Activated CD4-positive, alpha-beta T cell treated with anti-CD3 and anti-CD28 coated beads, Interleukin-2, Interleukin-4, amounts not matched to agents 100 ng/mL and 50 ng/mL, durations not matched to agents 16 hours and 8 hours (primary cell): ENCODE measurements at regions not wholly inside any gene's neighbourhood (a gene's known extent, or its start where the extent isn't known, plus 50 kb on each side); places are given as distances from the start of the nearest gene placed in this dataset.
A peak's percentile ranks its signal among the peaks of the same experiment; 100 is the strongest.
"Not testable (repeated sequence)": the region's sequence is repeated elsewhere in the genome, so short reads cannot be mapped to it uniquely, and the experiment has no call there.

Experiments
- DNase-seq: peaks from one replicate; pipeline ENCODE4 v3.0.0-alpha.2; 2020; ENCODE audit warnings: low spot score

DNA sequence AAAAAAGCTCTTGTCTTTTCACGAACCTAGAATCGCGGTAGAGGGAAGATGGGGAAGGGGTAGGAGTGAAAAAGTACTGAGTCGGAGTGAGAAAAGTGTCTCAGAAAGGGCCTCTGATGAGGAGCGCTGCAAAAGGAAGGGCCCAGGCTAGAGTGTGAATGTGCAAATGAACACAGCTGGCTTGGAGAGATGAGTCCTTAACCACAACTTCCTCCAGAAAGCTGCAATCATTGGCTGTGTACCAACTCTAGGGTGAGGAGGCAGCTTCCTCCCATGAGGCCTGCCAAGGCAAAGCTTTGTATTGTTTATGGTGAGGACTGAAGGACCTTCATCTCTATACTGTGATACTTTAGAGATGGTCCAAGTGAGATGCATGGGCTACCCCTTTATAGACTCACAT is 566.9 kb upstream of the ANO5 start:
- DNase-seq, result peak; percentile 3

DNA sequence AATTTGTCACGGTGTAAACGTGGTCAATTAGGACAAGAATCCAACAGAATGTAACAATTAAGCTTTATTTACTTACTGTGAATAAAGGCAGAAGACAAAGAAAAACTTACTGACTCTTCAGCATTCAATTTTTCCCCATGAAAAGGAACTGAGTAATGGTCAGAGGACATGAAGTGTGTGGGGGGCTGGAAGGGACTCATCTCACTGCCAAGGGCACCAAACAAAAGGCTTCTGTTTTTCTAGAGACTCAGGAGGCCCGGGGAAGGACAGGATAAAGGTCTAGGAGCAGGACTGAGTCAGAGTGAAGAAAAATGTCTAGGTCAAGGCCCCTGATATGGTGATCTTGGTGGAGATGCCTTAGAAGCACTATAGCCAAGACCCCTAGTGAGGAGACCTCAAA is 564.2 kb upstream of the ANO5 start:
- DNase-seq, result no peak

DNA sequence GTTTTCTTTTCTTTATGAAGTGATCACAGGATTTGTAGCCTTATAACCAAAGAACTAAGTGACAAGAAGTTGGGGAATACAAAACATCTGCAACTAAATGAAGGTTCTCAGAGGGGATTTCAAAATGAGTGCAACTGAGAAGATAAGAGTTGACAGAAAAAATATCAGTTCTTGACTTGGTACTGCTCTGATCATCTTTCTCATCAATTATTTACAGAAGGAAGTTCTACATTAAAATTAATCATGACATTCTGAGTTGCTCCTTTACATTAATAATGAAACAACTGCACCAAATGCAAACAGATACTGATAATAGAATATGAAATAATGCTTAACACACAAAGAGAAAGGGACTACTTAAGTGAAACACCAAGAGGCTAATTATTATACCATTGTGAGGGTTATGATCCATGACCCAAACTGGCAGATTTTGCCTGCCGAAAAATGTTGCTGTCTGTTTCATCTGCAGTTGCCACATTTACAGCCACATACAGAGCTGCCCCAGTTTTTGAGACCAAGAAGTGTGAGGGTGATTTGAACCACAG is 561.9 kb upstream of the ANO5 start:
- no peak for DNase-seq

DNA sequence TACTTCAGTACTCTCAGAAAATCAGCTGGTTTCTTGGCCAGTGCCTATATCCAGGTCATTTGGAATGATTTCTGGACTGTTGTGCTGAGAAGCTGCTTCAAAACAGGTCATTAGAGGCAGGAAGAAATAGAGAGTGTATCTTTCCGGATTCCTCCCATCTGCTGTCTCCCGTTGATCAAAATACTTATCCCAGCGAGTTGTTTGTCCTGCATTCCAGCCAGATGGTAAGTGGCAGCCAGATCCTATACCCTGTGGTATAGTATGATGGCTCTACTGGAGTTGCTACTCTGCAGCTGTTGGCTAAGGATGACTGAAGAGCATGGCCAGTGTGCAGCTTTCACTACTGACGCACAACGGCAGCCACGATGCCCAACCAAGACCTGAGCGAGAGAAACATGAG is 560.9 kb upstream of the ANO5 start:
- DNase-seq, result no peak

DNA sequence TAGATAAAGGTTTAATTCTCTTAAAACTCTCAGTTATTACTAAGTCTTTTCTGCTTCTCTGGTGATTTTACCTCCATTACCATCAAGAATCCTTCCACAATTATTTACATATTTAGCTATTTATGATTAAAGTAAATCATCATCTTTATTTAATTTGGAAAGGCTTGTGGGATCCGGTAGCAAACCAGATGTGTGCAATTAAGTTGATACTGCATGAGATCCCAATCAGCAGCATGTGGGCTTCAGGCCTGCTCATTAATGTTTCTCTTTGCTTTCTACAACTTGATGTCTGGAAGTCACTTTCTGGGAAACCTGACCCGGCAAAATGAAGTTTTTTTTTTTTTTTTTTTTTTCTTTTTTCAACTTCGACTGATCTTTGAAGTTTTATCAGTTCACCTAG is 558.4 kb upstream of the ANO5 start:
- no peak for DNase-seq

DNA sequence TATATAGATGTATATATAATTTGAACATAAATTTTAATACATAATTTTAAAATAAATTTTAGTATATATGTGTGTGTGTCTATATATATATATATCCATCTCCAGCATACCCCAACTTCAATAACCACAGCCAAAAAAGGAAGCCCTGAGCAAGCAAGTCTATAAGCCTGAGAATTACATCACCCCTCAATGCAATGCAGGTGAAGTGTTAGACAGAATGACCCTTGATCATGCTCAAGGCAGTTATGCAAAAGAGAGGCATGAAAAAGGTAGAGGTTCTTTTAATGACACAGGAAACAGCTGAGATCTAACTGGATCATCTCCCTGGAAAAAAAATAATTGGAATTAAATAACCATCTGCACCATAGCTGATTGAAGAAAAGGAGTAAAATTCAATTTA is 557.9 kb upstream of the ANO5 start:
- DNase-seq, result no peak

DNA sequence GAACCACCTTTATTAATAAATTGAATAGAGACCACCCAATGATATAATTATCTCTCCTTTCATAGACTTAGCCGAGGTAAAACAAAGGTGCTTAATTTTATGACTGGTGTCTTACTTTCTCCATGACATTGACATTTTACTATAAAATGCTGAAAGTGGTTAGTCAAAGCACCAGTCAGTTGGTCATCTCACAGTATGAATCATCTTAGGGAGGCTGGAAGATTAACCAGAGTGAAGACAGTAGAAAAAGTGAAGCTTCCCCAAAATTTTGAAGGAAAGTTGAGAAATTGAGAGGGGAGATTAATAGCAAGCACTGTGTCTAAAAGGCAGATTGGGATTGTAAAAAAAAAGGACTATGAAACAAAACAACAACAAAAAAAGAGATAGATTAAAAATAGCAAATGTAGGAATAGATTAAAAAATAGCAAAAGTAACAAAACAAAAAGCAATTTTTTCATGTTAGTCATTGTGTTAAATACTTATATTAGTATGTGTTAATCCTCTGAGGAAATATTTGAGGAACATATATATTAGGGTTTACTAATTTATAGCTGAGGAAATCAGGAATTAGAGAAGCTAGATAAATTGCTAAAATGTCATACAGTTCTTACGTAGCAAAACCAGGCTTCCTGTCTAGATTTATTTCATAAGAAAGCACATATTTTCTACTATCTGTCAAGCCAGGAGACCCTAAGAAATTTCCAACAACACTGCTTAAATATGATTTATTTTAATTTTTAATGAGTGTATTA is 557.3 kb upstream of the ANO5 start:
- no peak for DNase-seq

DNA sequence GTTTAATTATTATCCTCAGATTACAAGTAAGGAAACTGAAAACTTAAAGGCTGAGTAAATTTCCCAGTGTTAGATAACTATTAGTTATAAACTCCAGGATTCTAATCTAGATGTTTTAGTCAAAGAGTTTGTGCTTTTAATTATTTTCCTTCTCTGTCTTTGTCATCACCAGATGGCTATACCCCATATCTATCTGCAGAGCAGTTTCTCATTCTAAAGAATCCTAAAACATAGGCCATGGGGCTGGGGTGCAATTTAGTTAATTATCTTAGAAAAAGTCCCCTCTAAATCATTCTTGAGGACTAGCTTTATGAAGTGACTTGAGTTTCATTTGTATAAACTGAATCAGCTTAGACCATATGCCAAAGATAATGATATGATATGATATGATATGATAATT is 556.3 kb upstream of the ANO5 start:
- DNase-seq, result no peak

DNA sequence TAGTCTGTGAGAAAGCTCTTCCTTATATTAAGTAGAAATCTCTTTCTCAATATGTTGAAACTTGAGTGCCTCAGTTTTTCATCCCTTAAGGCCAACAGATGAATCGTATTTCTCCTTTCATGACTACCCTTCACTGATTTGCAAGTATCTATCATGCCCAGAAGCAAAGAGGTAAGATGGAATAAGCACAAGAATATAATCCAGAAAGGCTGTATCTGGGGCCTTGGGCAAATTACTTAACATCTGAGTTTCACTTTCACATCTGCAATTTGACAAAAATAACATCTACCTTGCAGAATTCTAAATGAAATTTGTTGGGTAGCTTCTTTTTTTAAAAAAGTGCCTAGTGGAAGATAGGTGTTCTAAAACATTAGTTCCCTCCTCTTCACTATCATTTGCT is 552.4 kb upstream of the ANO5 start:
- DNase-seq, result no peak

DNA sequence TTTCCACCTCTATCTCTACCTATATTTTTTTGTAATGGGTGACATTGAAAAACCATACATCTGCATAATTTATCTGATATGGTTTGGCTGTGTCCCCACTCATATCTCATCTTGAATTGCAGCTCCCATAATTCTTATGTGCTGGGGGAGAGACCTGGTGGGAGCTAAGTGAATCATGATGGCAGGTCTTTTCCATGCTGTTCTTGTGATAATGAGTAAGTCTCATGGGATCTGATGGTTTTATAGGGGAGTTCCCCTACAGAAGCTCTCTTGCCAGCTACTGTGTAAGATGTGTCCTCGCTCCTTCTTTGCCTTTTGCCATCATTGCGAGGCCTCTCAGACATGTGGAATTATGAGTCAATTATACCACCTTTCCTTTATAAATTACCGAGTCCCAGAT is 551.0 kb upstream of the ANO5 start:
- DNase-seq, result no peak

DNA sequence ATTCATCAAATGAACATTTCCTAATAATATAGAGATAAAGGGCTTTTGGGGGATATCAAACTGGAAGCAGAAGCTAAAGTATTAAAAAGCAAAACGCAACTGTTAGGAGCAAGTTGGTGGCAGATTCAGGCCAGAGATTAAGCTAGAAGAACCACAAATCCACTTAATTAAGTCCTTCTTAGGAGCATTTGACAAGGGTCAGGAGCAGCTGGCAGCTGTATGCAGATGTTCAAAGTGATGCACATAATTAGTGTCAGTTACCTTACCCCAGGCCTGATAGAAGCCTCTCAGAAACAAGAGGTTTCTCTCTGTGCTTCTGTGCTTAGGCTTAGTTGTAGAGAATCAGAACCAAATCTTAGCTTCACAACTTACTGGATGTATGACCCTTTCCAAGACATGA is 546.5 kb upstream of the ANO5 start:
- DNase-seq, result no peak

DNA sequence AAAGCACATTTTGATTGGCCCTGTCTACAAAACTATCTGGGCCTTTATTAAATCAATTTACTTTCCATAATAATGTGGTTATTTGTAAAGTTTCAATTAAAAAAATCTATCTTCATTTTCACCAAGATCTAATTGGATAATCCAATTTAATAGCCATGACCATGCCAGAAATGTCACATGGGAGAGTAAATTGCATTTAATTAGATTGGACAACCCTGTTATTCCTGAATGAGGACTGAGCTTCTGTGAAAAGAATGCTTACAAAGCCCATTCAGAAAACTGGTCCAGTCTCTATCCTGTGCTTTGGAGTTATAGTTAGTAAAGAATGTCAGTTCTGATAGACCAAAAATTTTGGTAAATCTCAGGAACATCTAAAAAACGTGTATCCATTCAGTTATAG is 541.9 kb upstream of the ANO5 start:
- no peak for DNase-seq

DNA sequence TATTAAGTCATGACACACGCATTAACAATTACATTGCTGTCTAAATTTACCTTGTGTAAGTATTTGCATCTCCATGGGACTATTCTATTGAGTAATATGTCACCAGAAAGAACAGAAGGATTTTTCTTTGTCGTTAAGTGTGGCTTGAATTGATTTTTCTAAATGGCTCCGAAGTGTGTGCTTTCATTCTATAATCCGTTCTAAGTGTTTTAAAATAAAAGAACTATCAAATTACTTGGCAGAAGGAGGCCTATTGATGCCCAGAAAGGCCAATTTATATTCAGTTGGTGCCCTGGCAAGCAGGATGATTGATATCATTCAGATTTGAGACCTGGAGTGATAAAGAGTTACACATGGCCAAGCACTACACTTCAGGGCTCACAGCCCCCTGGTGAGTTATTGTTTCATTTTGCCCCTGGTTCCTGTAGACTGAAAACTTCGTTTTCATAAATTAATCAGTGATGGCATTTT is 538.9 kb upstream of the ANO5 start:
- no peak for DNase-seq

DNA sequence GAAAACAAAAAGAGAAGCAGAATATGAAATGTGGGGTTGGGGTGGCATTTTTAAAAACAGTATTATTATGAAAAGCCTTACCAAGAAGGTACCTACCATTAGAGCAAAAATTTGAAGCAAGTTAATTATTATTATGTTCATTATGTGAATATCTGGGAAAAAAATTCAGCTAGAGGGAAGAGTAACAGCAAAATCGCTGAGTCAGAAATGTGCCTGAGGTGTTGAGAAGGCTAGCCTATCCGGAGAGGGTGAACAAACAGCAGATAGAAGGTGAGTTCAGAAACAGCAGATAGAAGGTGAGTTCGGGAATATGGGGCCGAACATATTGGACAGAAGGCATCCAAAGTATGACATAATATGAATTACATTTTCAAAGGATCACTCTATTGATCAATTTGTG is 536.8 kb upstream of the ANO5 start:
- DNase-seq, result no peak

DNA sequence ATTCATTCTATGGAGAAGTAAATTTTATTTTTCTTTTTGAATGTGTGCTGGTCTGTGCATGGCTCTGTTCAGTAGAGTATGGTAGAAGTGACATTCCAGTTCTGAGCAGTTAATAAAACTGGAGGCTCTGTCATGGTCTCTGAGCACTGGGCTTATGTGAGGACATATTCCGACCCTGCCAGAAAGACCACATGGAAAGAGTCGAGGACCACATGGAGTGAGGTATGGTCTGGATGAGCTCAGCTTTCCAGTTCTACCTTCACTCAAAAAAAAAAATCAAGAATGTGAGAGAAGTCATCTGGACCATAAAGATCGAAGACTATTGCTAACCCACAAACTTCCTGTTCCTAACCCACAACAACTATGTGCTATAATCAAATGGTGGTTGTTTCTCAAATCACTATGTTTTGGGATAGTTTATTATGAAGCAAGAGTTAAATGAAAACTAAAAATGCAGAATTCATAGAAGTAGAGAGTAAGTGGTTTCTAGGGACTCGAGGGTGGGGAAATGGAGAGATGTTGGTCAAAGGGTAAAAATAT is 534.2 kb upstream of the ANO5 start:
- no peak for DNase-seq

DNA sequence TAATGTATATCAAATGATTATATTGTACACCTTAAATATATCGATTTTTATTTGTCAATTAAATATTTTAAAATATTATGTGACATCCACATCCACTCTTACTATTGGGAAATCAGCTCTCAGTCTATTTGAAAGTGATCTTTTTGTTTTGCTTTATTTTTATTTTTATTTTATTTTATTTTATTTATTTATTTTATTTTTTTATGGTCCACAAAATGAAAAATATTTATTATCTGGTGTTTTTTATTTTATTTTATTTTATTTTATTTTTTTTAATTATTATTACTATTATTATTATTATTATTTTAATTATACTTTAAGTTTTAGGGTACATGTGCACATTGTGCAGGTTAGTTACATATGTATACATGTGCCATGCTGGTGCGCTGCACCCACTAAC is 533.5 kb upstream of the ANO5 start:
- DNase-seq, result not testable (repeated sequence)

DNA sequence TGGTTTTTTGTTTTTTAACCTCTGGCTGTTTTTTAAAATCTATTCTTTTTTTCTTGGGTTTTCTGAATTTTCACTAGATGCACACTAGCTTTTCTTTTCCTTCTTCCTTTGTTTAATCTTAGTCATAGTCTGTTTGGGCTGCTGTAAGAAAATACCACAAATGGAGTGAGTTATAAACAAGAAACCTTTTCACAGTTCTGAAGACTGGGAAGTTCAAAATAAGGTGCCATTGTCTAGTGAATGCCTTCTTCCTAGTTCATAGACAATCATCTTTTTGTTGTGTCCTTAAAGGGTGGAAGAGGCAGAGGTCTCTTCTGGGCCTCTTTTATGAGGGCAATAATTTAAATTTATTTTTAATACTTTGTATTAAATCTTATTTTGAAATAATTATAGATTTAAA is 532.9 kb upstream of the ANO5 start:
- DNase-seq, result no peak

DNA sequence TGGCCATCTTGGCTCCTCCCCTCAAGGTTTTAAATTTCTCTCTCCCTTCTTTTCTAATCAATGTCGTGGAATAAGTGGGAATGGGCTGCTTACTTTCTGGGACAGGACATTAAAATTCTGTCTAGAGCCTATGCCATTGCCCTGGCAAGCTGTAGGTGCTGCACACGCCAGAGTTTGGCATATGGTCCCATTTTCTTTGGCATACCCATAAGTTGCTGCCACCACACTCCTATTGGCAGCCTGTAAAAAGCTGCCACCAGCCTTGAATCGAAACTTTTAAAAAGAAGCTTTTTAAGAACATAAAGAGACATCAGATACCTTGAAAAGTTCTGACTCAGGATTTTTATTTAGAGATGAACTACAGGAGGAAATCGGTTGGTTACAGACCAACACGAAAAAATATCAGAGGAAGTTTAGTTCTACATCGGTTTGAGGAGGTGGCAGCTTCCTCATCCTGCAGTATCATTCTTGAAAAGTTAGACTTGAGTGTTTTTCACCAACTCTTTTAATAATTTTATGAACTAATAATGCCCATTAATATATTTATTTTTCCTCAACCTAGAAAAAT is 517.8 kb upstream of the ANO5 start:
- no peak for DNase-seq

DNA sequence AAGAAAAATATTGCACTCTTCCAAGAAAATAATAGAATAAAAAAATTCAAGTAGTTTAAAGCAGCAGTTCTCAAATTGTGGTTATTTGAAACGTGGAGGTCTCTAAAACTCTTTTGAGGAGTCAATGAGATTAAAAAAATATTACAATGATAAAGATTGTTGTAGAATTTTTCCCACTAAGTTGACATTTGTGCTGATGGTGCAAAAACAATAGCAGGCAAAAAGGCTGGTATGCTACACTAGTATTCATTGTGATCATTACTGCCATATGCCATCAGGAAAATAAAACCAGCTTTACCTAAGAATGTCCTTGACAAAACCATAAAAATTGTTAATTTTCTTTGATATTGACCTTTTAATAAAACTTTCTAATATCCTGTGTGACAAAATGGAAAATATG is 505.2 kb upstream of the ANO5 start:
- DNase-seq, result no peak

DNA sequence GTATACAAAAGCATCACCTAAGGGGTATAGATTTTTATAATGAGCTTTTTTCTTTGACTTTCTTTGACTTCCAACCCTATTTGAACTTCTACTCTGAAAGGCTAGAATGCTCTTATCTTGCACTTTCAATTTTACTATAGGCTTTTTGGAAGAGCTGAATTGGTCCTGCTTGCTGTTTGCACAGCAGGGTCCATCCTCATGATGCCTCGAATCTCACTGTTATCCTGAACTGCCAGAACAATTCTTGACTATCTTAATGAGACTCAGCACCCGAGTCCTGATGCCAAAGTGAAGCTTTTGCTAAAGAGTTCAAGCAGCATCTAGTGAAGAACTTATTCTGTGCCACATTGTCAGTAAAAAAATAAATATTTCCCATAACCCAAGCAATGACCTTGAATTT is 488.3 kb upstream of the ANO5 start:
- DNase-seq, result no peak

DNA sequence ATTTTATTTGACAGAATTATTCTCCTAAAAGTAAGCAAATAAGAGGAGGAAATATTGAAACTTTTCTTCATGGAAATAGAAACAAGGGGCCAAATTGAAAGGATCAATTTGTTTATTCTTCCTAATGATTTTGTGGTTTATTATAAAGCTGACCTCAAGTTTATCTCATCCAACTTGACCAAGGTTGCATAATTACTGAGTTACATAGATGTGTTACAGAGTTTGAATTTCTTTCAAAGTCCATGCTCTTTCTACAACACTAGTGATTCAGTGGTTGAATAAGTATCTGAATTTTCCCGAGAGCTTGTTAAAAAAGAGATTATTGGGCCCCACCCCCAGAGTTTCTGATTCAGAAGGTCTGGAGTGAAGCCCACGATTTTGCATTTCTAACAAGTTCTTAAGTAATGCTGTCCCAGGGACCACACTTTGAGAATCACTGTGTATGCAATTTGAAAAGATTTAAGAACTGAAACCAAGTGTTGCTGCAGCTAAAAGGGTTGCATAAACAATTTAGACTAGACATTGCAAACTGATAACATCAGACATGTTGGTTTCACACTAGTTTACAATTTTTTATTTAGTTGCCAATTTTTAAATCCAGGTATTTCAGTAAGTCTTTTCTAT is 485.7 kb upstream of the ANO5 start:
- DNase-seq, result no peak

DNA sequence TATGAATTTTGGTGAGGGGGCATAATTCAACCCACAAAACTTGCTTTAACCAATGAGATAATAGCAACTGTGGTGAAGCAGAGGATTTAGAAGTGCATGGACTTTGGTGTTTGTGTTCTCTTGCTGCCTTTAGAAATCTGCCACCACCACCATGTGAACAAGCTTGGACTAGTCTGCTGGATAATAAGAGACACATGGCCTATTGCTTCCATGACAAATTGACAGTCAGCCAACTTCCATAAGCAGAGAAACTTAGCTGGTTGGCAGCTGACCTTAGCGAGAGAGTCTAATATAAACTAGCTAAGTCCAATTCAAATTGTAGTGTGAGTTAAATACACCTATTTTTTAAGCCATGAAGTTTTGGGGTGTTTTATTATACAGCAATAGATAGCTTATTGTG is 482.1 kb upstream of the ANO5 start:
- no peak for DNase-seq

DNA sequence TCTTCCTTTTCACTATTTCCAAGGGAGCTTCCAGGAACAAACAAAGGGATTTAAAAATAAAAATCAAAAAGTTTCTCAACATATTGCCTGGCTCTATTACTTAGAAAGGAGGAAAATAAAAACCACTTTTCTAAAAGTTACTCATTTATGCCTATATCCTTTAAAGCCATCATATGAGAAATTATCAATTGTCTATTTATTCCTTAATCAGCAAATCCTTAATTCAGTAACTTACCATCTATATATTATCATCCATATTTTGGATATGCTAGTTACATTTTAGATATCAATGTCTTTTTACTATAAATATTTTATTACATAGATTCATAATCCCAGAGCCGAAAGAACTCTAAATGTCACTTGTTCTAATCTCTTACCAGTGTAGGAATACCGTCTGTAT is 481.5 kb upstream of the ANO5 start:
- DNase-seq, result no peak
